ENCODE measurements at regions not wholly inside any gene's neighbourhood (a gene's known extent, or its start where the extent isn't known, plus 50 kb on each side); places are given as distances from the start of the nearest gene placed in this dataset.

DNA sequence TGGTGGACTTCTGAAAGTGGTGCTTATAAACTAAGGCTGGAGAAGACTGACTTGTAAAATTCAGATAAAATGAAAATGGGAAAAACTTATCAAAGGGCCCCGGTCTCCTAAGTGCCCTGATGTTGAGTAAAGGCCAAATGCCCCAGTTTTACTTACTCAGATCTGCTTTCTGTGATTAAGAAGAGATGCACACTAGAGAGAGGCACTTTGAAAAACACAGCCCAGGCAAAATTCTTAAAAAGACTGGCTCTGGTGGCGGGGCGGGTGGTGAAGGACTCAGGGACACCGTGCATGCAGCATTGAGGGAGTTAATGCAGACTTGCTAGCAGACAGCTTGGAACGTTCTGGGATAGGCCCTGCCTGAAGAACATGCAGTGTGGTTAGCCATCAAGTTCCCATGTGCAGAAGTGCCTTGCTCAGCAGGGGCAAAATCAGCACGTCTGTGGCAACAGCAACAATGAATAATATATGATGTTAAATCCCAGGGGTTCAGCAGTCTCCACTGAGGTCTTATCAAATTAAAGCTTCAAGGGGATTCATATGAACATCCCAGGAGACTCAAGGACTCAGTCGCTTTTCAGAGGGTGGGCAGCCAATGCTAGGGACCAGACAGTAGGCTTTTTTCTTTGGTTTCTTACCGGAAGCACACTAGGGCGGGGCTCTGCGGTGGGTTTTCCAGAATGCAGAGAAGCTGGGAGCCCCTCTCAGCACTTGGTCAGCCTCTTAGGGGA lies 105.0 kb downstream of the DAD1 start:
- no peaks in the 10 kb centered on the region for H3K9me3 ChIP-seq
- H3K27ac ChIP-seq = peak overlapping the region; percentile 66
- no peak overlapping the region for H3K4me3 ChIP-seq
- DNase-seq (ENCODE audit: extremely low spot score in 2 of 2) = no peak
- no peaks in the 10 kb centered on the region for H3K36me3 ChIP-seq
- no peaks in the 10 kb centered on the region for H3K27me3 ChIP-seq
- H3K4me1 ChIP-seq = peaks cover 62% of the 10 kb centered on the region
- intact Hi-C loops (cut with DNase I) = no loop called here
- TF ChIP-seq, protein P1, sequence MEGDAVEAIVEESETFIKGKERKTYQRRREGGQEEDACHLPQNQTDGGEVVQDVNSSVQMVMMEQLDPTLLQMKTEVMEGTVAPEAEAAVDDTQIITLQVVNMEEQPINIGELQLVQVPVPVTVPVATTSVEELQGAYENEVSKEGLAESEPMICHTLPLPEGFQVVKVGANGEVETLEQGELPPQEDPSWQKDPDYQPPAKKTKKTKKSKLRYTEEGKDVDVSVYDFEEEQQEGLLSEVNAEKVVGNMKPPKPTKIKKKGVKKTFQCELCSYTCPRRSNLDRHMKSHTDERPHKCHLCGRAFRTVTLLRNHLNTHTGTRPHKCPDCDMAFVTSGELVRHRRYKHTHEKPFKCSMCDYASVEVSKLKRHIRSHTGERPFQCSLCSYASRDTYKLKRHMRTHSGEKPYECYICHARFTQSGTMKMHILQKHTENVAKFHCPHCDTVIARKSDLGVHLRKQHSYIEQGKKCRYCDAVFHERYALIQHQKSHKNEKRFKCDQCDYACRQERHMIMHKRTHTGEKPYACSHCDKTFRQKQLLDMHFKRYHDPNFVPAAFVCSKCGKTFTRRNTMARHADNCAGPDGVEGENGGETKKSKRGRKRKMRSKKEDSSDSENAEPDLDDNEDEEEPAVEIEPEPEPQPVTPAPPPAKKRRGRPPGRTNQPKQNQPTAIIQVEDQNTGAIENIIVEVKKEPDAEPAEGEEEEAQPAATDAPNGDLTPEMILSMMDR (IDR thresholded peaks at IDR 0.05) = no peak
- TF ChIP-seq POLR2A (IDR thresholded peaks at IDR 0.05) (no peak), POLR2AphosphoS5 (IDR thresholded peaks at IDR 0.05; ENCODE audit: insufficient read depth in 1 of 2, low read depth in 1 of 2) (no peak)

GRCh38 chr14:22482782-22483553 lies 106.1 kb downstream of the DAD1 start:
- H3K4me1 ChIP-seq = peaks cover 73% of the 10 kb centered on the region
- H3K27ac ChIP-seq = no peak overlapping the region

GRCh38 chr14:22482085-22482694 lies 106.8 kb downstream of the DAD1 start:
- Histone ChIP-seq H3K27ac (peak overlapping the region; percentile 42), H3K9me3 (no peaks in the 10 kb centered on the region), H3K4me1 (peaks cover 76% of the 10 kb centered on the region), H3K36me3 (no peaks in the 10 kb centered on the region), H3K27me3 (no peaks in the 10 kb centered on the region), H3K4me3 (no peak overlapping the region)
- no peak for TF ChIP-seq POLR2A (IDR thresholded peaks at IDR 0.05)
- no peak for DNase-seq (ENCODE audit: extremely low spot score in 2 of 2)
- intact Hi-C loops (cut with DNase I) = no loop called here

More at GRCh38 chr14:22482782-22483553, 106.1 kb downstream of the DAD1 start:
- Histone ChIP-seq H3K9me3 (no peaks in the 10 kb centered on the region), H3K36me3 (no peaks in the 10 kb centered on the region), H3K27me3 (no peaks in the 10 kb centered on the region), H3K4me3 (no peak overlapping the region)
- TF ChIP-seq POLR2AphosphoS5 (IDR thresholded peaks at IDR 0.05; ENCODE audit: insufficient read depth in 1 of 2, low read depth in 1 of 2) = no peak
- no peak for TF ChIP-seq POLR2A (IDR thresholded peaks at IDR 0.05)
- TF ChIP-seq, protein P1 (IDR thresholded peaks at IDR 0.05) = no peak
- intact Hi-C loops (cut with DNase I) = no loop called here
- DNase-seq (ENCODE audit: extremely low spot score in 2 of 2) = no peak

DNA sequence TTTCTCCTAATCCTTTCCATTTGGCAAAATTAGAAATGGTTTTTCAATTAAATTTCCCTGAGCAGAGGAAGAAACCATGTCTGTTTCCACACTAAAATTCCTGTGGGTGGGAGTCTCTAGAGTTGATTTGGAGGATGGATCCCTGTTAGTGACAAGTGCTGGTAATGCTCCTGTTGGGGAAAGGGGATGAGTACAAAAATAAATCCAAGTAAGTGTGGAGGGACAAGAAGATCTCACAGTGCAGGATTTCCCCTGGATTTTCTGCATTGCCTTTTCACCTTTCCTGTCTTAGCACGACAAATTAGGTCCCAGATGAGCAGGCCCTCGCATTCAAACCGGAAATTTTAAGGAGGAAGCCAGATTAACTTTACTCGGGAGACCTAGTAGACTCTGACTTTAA lies 107.5 kb downstream of the DAD1 start:
- no peak overlapping the region for H3K4me3 ChIP-seq
- no peaks in the 10 kb centered on the region for H3K36me3 ChIP-seq
- intact Hi-C loops (cut with DNase I) = no loop called here
- H3K27ac ChIP-seq = peak overlapping the region; percentile 42
- no peak for DNase-seq (ENCODE audit: extremely low spot score in 2 of 2)
- H3K4me1 ChIP-seq = peaks cover 76% of the 10 kb centered on the region
- H3K9me3 ChIP-seq = no peaks in the 10 kb centered on the region
- TF ChIP-seq POLR2A (IDR thresholded peaks at IDR 0.05) (no peak), POLR2AphosphoS5 (IDR thresholded peaks at IDR 0.05; ENCODE audit: insufficient read depth in 1 of 2, low read depth in 1 of 2) (no peak)
- TF ChIP-seq, protein P1 (IDR thresholded peaks at IDR 0.05) = no peak
- no peaks in the 10 kb centered on the region for H3K27me3 ChIP-seq

- TF ChIP-seq, protein P1 (IDR thresholded peaks at IDR 0.05) = no peak
- TF ChIP-seq POLR2A (IDR thresholded peaks at IDR 0.05) (no peak), POLR2AphosphoS5 (IDR thresholded peaks at IDR 0.05; ENCODE audit: insufficient read depth in 1 of 2, low read depth in 1 of 2) (no peak)
- Histone ChIP-seq H3K27me3 (no peaks in the 10 kb centered on the region), H3K36me3 (no peaks in the 10 kb centered on the region), H3K9me3 (no peaks in the 10 kb centered on the region), H3K27ac (peak overlapping the region; percentile 57), H3K4me3 (no peak overlapping the region), H3K4me1 (peaks cover 63% of the 10 kb centered on the region)
- DNase-seq (ENCODE audit: extremely low spot score in 2 of 2) = no peak
- intact Hi-C loops (cut with DNase I) = no loop called here
Measured at GRCh38 chr14:22479776-22480464, 109.1 kb downstream of the DAD1 start.

Data from vagina (tissue), 2 donors.